ENCODE measurements at regions not wholly inside any gene's neighbourhood (a gene's known extent, or its start where the extent isn't known, plus 50 kb on each side); places are given as distances from the start of the nearest gene placed in this dataset.

DNA sequence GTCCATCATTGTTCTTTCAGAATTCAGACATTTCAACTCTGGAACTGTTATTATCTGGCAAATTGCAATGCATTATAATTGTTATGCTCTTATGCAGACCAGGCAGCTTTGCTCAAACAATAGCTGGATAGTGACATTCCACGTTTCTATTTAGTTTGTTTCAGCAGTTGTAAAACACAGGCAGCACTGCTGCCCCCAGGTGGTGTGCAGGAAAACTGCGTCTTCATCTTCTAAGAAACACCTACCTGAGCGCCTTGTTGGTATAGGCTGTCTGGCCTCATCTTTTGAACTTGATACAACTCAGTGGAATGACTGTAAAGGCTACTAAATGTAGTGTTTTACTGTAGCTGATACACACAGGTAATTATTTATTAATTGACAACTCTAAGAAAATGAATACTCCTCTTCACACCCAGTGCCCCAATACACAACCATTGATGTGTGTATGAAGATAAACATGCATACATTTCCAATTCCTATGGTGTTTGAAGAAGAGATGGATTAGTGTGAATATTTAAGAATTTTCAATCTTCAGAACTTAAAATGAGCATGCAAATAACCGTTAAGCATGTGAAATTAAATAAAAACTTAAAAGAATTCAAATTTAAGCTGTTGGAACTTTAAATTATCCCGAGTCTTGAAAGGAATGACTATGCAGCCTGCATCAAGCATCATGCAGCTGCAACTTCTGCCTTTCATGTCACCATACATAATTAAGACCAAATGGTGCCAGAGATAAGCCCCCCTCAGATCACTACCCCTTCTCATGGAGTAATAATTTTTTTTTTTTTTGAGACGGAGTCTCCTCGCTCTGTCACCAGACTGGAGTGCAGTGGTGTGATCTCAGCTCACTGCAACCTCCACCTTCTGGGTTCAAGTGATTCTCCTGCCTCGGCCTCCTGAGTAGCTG lies 85.6 kb downstream of the CD8B2 start:
- H3K27me3 ChIP-seq (ENCODE audit: control insufficient read depth in 3 of 3, insufficient read depth in 3 of 3, low read length in 3 of 3), result no peaks in the 10 kb centered on the region
- FAIRE-seq (no peak), DNase-seq (peak; percentile 6 to 20)
- H3K4me1 ChIP-seq (ENCODE audit: control insufficient read depth in 3 of 3, insufficient read depth in 2 of 3, low read depth in 1 of 3, low read length in 2 of 3), result no peaks in the 10 kb centered on the region
- WGBS, 3 donors, result 70 to 72% (median 71%) methylated on average over 8 of the region's 8 CpGs
- H3K9me3 ChIP-seq (ENCODE audit: control insufficient read depth in 2 of 2, insufficient read depth in 1 of 2, low read depth in 1 of 2, low read length in 1 of 2), result no peaks in the 10 kb centered on the region
- H3K4me3 ChIP-seq (ENCODE audit: low read depth in 1 of 3, low read length in 3 of 3), result no peak overlapping the region
- no peaks in the 10 kb centered on the region for H3K36me3 ChIP-seq (ENCODE audit: control insufficient read depth in 3 of 3, insufficient read depth in 2 of 3, low read depth in 1 of 3, low read length in 3 of 3)
- H3K27ac ChIP-seq (ENCODE audit: low read depth in 1 of 3, low read length in 2 of 3), result no peak overlapping the region

DNA sequence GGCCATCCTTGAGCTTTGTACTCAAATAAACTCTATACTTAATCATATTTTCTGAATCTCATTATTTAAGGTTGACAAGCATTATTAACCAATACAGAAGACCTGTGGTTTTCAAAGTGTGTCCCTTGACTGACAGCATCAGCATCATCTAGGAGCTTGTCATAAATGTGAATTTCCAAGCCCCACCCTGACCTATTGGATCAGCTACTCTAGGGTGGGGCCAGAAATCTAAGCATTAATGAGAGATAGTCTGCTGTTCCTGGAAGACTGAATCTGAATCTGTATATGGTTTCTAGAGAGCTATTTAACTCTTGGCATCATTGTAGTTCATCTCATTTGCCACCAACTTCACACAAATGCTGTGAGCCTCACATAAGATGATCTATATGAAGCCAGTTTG lies 86.6 kb downstream of the CD8B2 start:
- H3K4me3 ChIP-seq (ENCODE audit: low read depth in 1 of 3, low read length in 3 of 3), result no peak overlapping the region
- DNase-seq (peak in 1 of 2 donors; percentile 5), FAIRE-seq (no peak)
- H3K27me3 ChIP-seq (ENCODE audit: control insufficient read depth in 3 of 3, insufficient read depth in 3 of 3, low read length in 3 of 3), result no peaks in the 10 kb centered on the region
- no peaks in the 10 kb centered on the region for H3K36me3 ChIP-seq (ENCODE audit: control insufficient read depth in 3 of 3, insufficient read depth in 2 of 3, low read depth in 1 of 3, low read length in 3 of 3)
- no peak overlapping the region for H3K27ac ChIP-seq (ENCODE audit: low read depth in 1 of 3, low read length in 2 of 3)
- H3K9me3 ChIP-seq (ENCODE audit: control insufficient read depth in 2 of 2, insufficient read depth in 1 of 2, low read depth in 1 of 2, low read length in 1 of 2), result no peaks in the 10 kb centered on the region
- no peaks in the 10 kb centered on the region for H3K4me1 ChIP-seq (ENCODE audit: control insufficient read depth in 3 of 3, insufficient read depth in 2 of 3, low read depth in 1 of 3, low read length in 2 of 3)

DNA sequence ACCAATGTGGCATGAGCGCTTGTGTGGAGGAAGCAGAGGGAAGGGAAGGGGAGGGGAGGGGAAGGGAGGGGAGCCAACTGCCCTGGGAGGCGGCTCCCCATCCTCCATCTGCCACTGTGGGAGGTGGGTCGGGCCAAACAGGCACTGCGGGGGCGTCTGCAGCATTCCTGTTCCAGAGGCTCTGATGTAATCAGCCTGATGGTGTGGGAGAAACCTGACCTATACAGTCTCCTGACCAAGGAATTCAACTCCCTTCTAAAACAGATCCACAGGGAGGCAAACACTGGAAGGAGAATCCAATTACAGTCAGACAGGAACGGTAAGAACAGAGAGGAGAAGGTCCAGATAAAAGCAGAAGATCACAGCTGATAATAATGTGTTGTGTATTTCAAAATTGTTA lies 88.8 kb downstream of the CD8B2 start:
- no peaks in the 10 kb centered on the region for H3K36me3 ChIP-seq (ENCODE audit: control insufficient read depth in 3 of 3, insufficient read depth in 2 of 3, low read depth in 1 of 3, low read length in 3 of 3)
- FAIRE-seq (no peak), DNase-seq (no peak)
- no peaks in the 10 kb centered on the region for H3K9me3 ChIP-seq (ENCODE audit: control insufficient read depth in 2 of 2, insufficient read depth in 1 of 2, low read depth in 1 of 2, low read length in 1 of 2)
- H3K27ac ChIP-seq (ENCODE audit: low read depth in 1 of 3, low read length in 2 of 3), result no peak overlapping the region
- H3K4me1 ChIP-seq (ENCODE audit: control insufficient read depth in 3 of 3, insufficient read depth in 2 of 3, low read depth in 1 of 3, low read length in 2 of 3), result no peaks in the 10 kb centered on the region
- H3K4me3 ChIP-seq (ENCODE audit: low read depth in 1 of 3, low read length in 3 of 3), result no peak overlapping the region
- 37 to 41% (median 38%) methylated on average over 6 of the region's 6 CpGs for WGBS, 3 donors
- peaks cover 0 to 12% (median 3%) of the 10 kb centered on the region in 3 donors for H3K27me3 ChIP-seq (ENCODE audit: control insufficient read depth in 3 of 3, insufficient read depth in 3 of 3, low read length in 3 of 3)

DNA sequence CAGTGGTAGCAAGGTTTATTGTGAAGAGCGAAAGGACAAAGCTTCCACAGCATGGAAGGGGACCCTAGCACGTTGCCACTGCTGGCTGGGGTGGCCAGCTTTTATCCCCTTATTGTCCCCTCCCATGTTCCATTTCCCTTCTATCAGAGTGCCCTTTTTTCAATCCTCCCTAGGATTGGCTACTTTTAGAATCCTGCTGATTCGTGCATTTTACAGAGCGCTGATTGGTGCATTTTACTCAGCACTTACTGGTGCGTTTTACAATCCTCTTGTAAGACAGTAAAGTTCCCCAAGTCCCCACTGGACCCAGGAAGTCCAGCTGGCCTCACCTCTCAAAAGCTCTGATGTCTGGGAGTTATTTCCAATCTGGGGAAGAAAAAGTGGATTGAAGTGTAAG lies 90.1 kb downstream of the CD8B2 start:
- Histone ChIP-seq H3K9me3 (ENCODE audit: control insufficient read depth in 2 of 2, insufficient read depth in 1 of 2, low read depth in 1 of 2, low read length in 1 of 2) (no peaks in the 10 kb centered on the region), H3K27ac (ENCODE audit: low read depth in 1 of 3, low read length in 2 of 3) (no peak overlapping the region), H3K36me3 (ENCODE audit: control insufficient read depth in 3 of 3, insufficient read depth in 2 of 3, low read depth in 1 of 3, low read length in 3 of 3) (no peaks in the 10 kb centered on the region), H3K4me1 (ENCODE audit: control insufficient read depth in 3 of 3, insufficient read depth in 2 of 3, low read depth in 1 of 3, low read length in 2 of 3) (peaks cover 0 to 5% (median 0%) of the 10 kb centered on the region in 3 donors), H3K27me3 (ENCODE audit: control insufficient read depth in 3 of 3, insufficient read depth in 3 of 3, low read length in 3 of 3) (peaks cover 0 to 22% (median 7%) of the 10 kb centered on the region in 3 donors), H3K4me3 (ENCODE audit: low read depth in 1 of 3, low read length in 3 of 3) (no peak overlapping the region)
- FAIRE-seq (no peak), DNase-seq (no peak)
- 87 to 91% (median 89%) methylated on average over 5 of the region's 5 CpGs for WGBS, 3 donors

DNA sequence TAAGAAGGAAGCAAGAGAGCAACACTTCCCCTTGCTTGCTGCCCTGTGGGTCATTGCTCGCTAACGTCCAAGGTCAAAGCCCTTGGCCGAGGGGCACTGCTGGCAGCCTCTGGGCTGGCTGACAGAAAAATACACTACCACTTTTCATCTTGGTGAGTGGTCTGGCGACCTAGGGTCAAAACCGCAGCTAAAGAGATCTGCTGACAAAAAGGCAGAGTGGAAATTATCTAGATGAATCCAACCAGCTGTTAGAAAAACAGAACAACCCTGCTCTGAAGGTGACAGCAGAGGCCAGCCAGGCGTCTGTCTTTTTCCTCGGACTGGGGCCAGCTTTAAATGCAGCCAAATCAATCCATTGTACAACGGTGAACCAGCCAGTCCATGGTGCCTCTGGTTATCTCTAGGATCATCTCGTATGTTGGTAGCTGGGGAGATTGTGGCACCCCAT lies 92.6 kb downstream of the CD8B2 start:
- DNase-seq, result no peak
- 38 to 41% (median 39%) methylated on average over 9 of the region's 9 CpGs for WGBS, 3 donors
- Histone ChIP-seq H3K4me1 (ENCODE audit: control insufficient read depth in 3 of 3, insufficient read depth in 2 of 3, low read depth in 1 of 3, low read length in 2 of 3) (peaks cover 0 to 6% (median 0%) of the 10 kb centered on the region in 3 donors), H3K27me3 (ENCODE audit: control insufficient read depth in 3 of 3, insufficient read depth in 3 of 3, low read length in 3 of 3) (peaks cover 5 to 33% (median 15%) of the 10 kb centered on the region in 3 donors), H3K9me3 (ENCODE audit: control insufficient read depth in 2 of 2, insufficient read depth in 1 of 2, low read depth in 1 of 2, low read length in 1 of 2) (no peaks in the 10 kb centered on the region), H3K4me3 (ENCODE audit: low read depth in 1 of 3, low read length in 3 of 3) (no peak overlapping the region), H3K27ac (ENCODE audit: low read depth in 1 of 3, low read length in 2 of 3) (no peak overlapping the region), H3K36me3 (ENCODE audit: control insufficient read depth in 3 of 3, insufficient read depth in 2 of 3, low read depth in 1 of 3, low read length in 3 of 3) (no peaks in the 10 kb centered on the region)
- no peak for FAIRE-seq

DNA sequence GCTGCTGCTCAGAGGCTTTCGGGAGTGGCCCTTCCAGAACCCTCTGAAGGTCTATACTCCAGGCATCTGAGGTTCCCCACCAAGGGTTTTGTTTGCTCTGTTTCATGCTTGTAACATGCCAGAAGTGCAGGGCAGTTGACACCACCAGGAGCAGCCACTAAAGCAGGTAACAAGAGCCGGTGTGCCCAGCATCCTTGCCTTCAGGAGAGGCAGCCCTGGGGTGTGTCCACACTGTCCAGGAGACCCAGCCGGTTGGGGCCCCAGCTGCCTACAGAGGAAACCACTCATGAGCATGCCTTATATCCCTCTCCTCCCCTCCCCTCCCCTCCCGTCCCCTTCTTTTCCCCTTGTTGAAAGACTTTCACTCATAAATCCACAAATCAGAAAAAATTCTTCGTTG lies 93.1 kb downstream of the CD8B2 start:
- 80 to 85% (median 85%) methylated on average over 4 to 5 of the region's 5 CpGs for WGBS, 3 donors

DNA sequence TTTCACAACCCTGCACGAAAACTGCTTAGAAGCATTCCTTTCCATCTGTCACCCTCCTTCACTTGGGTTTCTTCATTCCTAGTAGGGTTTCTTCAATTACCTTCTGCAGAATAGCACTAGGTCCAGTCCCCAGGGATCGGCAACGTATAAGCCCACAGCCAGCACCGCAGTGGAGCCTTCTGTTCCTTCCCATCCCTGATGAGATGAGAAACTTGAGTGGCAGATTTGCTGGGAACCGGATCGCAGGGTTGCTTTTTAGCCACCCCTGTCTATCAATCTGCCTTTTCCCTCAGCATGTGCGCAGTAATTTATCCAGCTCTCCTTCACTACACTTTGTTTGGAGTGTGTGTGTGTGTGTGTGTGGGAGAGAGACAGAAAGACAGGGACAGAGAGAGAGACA lies 94.2 kb downstream of the CD8B2 start:
- Histone ChIP-seq H3K36me3 (ENCODE audit: control insufficient read depth in 3 of 3, insufficient read depth in 2 of 3, low read depth in 1 of 3, low read length in 3 of 3) (no peaks in the 10 kb centered on the region), H3K27me3 (ENCODE audit: control insufficient read depth in 3 of 3, insufficient read depth in 3 of 3, low read length in 3 of 3) (peaks cover 5 to 42% (median 21%) of the 10 kb centered on the region in 3 donors), H3K4me3 (ENCODE audit: low read depth in 1 of 3, low read length in 3 of 3) (no peak overlapping the region), H3K9me3 (ENCODE audit: control insufficient read depth in 2 of 2, insufficient read depth in 1 of 2, low read depth in 1 of 2, low read length in 1 of 2) (peaks cover 0 to 4% of the 10 kb centered on the region in 2 donors), H3K27ac (ENCODE audit: low read depth in 1 of 3, low read length in 2 of 3) (no peak overlapping the region), H3K4me1 (ENCODE audit: control insufficient read depth in 3 of 3, insufficient read depth in 2 of 3, low read depth in 1 of 3, low read length in 2 of 3) (peaks cover 0 to 6% (median 0%) of the 10 kb centered on the region in 3 donors)
- DNase-seq (no peak), FAIRE-seq (no peak)
- WGBS, 3 donors, result 89 to 93% (median 92%) methylated on average over 7 of the region's 7 CpGs

More for the DNA sequence above, 93.1 kb downstream of the CD8B2 start:
- FAIRE-seq (no peak), DNase-seq (no peak)
- Histone ChIP-seq H3K4me3 (ENCODE audit: low read depth in 1 of 3, low read length in 3 of 3) (no peak overlapping the region), H3K36me3 (ENCODE audit: control insufficient read depth in 3 of 3, insufficient read depth in 2 of 3, low read depth in 1 of 3, low read length in 3 of 3) (no peaks in the 10 kb centered on the region), H3K9me3 (ENCODE audit: control insufficient read depth in 2 of 2, insufficient read depth in 1 of 2, low read depth in 1 of 2, low read length in 1 of 2) (peaks cover 0 to 2% of the 10 kb centered on the region in 2 donors), H3K27ac (ENCODE audit: low read depth in 1 of 3, low read length in 2 of 3) (no peak overlapping the region), H3K27me3 (ENCODE audit: control insufficient read depth in 3 of 3, insufficient read depth in 3 of 3, low read length in 3 of 3) (peaks cover 5 to 36% (median 18%) of the 10 kb centered on the region in 3 donors), H3K4me1 (ENCODE audit: control insufficient read depth in 3 of 3, insufficient read depth in 2 of 3, low read depth in 1 of 3, low read length in 2 of 3) (peaks cover 0 to 6% (median 0%) of the 10 kb centered on the region in 3 donors)

DNA sequence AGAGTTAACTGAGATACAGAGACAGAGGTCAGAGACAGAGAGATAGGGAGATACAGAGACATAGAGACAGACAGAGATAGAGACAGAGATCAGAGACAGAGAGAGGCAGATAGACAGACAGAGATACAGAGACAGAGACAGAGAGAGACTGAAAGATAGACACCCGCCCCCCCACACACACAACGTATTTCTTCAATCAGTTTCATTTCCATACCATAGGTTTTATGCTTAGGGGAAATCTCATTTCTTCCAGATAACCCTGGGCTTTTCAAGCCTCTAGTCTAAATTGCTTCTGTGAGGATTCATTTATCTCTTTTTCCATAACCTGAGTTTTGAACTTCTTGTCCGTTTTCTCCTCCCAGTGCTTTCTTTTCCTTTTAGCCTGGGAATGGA lies 94.6 kb downstream of the CD8B2 start:
- Histone ChIP-seq H3K4me1 (ENCODE audit: control insufficient read depth in 3 of 3, insufficient read depth in 2 of 3, low read depth in 1 of 3, low read length in 2 of 3) (peaks cover 0 to 6% (median 0%) of the 10 kb centered on the region in 3 donors), H3K9me3 (ENCODE audit: control insufficient read depth in 2 of 2, insufficient read depth in 1 of 2, low read depth in 1 of 2, low read length in 1 of 2) (peaks cover 0 to 4% of the 10 kb centered on the region in 2 donors), H3K27ac (ENCODE audit: low read depth in 1 of 3, low read length in 2 of 3) (no peak overlapping the region), H3K36me3 (ENCODE audit: control insufficient read depth in 3 of 3, insufficient read depth in 2 of 3, low read depth in 1 of 3, low read length in 3 of 3) (no peaks in the 10 kb centered on the region), H3K27me3 (ENCODE audit: control insufficient read depth in 3 of 3, insufficient read depth in 3 of 3, low read length in 3 of 3) (peaks cover 5 to 45% (median 21%) of the 10 kb centered on the region in 3 donors), H3K4me3 (ENCODE audit: low read depth in 1 of 3, low read length in 3 of 3) (peak overlapping the region in 2 of 3 donors; percentile 16 to 30)
- WGBS, 3 donors, result 15 to 37% (median 16%) methylated on average over 3 of the region's 3 CpGs
- DNase-seq (peak in 1 of 2 donors; percentile 2), FAIRE-seq (no peak)

Data from small intestine (tissue), 7 donors.